SH-SY5Y (cell line): ENCODE measurements at regions not wholly inside any gene's neighbourhood (a gene's known extent, or its start where the extent isn't known, plus 50 kb on each side); places are given as distances from the start of the nearest gene placed in this dataset.

Source experiments
- GATA2 ChIP-seq: IDR thresholded peaks from 2 replicates; pipeline ENCODE4 v1.6.1; 2011; ENCODE audit warnings: mild to moderate bottlenecking, low read depth, low read length
- GATA3 ChIP-seq: IDR thresholded peaks from 2 replicates; pipeline ENCODE4 v1.6.1; 2011; ENCODE audit warnings: low read depth, mild to moderate bottlenecking, low read length, moderate library complexity

GRCh38 chr13:106799781-106800335 lies 231.9 kb upstream of the ARGLU1 start:
- TF ChIP-seq GATA3 (no peak), GATA2 (no peak)
